HG03045 (cell line): ENCODE measurements at regions not wholly inside any gene's neighbourhood (a gene's known extent, or its start where the extent isn't known, plus 50 kb on each side); places are given as distances from the start of the nearest gene placed in this dataset.

Source experiments
- ATAC-seq: cut with Tn5 transposase; IDR thresholded peaks from one replicate; pipeline ENCODE4 v1.9.1; 2021; ENCODE audit warnings: mild to moderate bottlenecking, moderate library complexity; ENCODE audit not compliant: unreplicated experiment

DNA sequence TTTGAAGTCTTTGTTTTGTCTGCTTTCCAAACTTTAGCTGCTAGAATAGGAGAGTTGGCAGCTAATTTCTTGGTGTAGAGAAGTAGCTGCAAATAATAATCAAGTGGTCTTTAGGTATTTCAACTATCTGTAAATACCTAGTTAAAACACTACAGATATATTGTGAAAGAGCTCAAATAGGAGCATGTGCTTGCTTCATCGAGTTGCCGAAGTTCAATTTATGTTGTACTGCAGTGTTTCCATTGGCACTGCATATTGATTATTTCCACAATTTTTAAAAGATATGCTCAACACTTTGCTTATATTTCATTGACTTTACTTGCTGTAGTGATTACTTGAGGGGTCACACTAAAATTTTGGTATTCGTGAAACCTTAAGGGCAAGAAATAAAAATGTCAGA is 131.6 kb upstream of the BMP4 start:
- ATAC-seq = no peak

DNA sequence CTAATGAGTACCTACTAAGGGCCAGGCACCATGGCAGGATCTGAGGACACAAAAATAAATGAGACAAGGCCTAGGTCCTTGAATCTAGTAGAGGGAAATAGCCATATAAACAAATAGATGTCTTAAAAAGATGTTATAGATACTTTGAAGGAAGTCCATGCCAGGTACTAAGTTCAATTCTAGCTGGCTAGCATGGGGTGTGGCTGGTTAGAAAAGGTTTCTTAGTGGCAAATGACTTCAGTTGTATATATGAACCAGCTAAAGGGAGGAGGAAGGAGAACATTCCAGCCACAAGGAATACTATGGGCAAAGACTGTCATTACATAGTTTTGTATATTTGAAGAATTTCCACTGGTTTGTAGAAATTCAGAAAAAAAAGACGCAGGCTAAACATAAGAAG is 133.6 kb upstream of the BMP4 start:
- ATAC-seq = no peak

DNA sequence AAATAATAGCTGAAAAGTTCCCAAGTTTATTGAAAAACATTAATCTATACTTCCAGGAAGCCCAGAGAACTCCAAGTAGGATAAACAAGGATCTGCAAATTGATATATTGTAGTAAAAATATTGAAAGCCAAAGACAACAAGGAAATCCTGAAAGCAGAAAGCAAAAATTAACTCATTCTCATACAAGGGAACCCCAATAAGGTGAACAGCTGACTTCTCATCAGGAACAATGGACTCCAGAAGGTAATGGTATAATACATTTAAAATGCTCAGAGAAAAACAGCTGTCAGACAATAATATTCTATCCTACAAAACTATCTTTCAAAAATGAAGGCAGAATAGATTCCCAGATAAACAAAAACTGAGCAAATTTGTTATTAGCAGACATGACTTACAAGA is 138.1 kb upstream of the BMP4 start:
- ATAC-seq = no peak

DNA sequence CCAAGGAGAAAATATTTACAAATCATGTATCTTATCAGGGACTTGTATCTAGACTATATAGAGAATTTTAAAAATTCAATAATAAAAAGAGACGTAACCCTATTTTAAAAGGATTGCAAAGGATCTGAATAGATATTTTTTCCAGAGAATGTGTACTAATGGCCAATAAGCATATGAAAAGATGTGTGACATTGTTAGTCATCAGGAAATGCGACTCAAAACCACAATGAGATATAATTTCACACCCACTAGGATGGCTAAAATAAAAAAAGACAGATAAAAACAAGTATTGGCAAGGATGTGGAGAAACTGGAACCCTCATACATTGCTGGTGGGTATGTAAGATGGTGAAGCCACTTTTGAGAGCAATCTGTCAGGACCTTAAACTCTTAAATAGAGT is 141.9 kb upstream of the BMP4 start:
- no peak for ATAC-seq

DNA sequence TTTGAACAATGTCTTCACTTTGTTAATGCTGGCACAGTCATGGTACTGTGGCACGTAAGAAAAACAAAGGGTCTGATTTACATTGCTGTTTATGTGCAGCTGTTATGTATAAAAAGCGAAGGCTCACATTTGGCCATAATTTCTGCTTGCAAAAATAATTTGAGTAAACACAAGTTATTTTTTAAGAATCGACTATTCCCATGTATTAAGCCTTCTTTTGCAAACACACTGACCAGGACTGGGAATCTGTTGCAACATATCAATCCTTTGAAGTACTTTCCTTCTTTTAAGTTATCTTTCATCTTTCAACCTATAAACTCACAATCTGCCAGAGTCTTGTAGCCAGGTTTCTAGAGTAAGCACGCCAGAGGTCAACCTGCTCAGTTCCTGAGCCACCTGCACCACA is 145.4 kb upstream of the BMP4 start:
- no peak for ATAC-seq

DNA sequence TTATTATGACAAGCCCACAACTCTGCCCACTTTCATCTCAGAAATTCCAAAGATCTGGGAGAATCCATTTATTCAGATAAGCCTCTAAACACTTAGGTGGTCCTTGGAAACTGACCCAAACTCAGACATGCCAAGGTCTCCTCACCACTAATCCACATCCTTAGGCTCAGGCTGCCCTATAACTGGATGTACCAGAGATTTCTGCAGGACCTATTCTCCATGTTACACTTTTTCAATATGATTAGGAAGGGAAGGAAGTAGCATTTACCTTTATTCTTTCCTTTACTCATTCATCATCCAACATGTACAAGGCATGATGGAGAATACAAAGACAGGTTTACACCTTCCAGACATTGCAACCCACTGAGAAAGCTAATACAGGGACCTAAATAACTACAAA is 145.9 kb upstream of the BMP4 start:
- ATAC-seq = no peak

DNA sequence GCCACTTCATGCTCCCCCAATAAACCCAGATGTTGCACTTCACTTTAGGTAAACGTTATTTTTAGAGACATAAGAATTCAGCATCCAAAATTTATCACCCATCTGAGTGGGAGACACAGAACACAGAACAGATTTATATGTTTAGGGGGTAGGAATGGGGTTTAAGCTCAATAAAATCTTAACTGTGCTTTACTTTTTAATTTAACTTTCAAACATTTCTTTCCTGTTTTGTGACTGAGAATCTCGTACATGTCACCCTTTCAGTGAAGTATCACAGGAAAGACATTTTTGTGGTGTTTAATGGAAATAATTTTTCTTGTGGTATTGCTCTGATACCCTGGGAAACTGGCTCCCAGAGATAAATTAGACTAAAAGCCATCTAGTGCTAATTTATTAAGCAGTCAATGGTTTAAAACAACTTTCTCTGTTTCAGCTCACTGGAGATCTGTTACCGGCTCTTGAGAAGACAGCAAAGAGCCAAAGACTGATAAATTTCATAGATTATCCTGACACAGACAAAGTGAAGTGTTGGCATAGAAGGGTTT is 148.0 kb upstream of the BMP4 start:
- no peak for ATAC-seq

DNA sequence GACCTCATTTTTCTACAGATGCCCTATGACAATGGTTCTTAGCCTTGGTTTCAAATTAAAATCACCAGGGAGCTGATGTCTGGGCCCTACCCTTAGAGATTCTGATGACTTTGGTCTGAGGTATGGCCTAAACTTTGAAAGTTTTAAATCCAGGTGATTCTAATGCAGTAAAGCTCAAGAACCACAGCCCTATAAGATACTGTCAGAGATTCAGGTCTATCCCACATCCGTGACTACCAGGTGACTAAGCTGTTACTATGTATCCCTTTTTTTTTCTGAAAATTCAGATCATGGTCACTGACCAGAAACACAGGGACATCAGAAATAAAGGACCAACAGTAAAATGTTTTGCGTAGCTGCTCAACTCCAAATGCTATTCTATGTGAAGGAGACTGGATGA is 148.8 kb upstream of the BMP4 start:
- ATAC-seq = no peak

DNA sequence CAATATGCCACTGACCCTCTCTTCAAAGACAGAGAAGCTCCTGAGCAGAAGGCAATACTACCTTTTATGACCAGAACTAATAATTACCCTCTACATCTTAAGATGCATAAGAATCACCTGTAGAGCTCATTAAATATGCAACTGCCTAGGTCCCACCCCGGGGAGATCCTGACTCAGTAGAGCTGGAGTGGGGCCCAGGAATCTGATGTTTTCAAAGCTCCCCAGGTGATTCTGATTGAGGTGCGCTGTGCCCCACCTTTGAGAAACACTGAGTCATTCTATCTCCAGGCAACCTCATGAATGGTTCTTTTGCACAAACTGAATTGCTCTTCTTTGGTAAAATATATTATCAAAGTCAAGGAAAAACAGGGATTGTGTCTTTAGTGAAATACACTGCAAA is 149.3 kb upstream of the BMP4 start:
- no peak for ATAC-seq

DNA sequence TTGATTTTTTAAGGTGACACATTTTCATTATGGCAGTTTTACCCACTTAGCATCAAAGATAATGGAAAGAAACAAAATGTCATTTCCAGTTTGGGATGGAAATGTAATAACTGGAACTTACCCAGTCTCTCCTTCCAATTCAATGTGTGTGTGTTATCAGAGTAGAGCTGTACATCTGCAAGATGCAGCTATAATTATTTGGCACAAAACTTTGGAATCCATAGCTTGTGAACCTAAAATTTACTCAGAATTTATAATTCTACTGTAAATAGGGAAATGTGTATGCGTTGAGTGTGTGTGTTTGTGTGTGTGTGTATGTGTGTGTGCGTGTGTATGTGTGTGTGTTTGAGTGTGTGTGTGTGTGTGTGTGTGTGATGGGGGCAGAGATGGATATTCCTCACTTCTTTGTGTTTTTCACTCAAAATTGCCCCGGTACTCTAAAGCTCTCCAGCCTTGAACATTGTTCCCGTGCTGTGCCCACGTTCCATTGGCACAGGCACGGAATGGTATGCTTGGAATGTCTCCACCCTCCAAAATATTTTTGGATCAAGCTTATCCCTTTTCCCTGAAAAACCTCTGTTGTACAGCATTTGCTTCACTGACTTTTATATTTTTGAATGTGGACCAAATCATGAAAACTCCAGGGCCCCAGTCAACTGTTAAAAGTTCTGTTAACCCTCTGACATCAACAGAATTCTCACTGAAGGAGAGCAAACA is 150.2 kb upstream of the BMP4 start:
- no peak for ATAC-seq

DNA sequence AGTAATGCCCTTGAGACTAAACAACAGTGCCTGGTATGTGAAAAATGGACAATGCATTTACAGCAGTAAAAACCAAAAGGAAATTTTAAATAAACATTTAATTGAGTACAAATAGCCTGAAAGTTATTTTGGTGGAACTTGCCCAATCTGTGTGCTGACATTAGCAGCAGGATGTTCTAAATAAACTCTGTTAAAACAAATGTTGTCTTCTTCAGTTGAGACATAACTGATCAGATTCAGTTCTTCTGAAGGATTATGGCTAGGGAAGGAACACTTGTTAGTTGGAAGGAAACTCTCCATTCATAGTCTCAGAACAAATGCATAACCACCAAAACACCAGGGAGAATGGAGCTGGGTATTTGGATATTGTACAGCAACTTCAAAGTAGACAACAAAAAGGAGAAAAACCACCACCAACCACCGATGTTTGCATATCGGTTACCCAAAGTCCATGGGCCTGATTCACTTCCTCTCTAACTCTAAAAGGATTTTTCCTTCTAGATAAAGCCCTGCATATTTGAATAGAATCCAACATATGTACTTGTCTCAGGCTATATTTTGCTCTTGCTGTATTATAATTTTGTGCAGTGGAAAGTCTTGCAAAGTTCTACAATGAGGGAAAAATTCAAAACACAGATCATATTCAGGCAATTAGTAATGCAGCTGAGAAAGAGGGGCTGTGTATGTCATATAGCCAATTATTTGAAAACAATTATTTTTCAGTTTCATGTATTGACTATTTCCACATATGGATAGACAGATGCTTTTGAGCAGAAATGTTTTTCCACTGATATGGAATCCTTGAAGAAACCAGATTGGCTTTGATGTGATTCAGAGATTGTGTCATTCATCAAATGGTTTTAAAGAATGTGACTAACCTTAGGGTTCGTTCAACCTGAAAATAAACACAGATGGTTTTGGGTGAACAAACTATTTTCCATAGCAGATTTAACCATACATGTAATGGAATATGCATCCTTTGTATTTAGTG is 152.2 kb upstream of the BMP4 start:
- ATAC-seq = no peak

DNA sequence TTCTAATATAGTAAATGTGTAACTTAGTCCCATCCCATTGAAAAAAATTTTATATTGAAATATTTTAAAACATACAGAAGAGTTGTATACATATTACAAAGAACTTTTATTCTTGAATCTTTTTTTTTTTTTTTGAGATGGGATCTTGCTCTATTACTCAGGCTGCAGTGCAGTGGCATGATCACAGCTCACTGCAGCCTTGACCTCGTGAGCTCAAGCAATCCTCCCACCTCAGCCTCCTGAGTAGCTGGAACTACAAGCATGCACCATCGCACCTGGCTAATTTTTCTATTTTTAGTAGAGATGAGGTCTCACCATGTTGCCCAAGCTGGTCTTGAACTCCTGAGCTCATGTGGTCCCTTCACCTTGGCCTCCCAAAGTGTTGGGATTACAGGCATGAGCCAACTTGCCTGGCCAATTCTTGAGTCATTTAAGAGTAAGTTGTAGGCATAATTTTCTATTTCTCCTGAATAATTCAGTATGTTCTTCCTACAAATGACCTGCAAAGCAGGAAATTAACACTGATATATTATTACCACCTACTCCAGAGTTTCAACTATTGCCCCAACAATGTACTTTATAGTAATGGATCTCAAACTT is 153.0 kb upstream of the BMP4 start:
- ATAC-seq = no peak

DNA sequence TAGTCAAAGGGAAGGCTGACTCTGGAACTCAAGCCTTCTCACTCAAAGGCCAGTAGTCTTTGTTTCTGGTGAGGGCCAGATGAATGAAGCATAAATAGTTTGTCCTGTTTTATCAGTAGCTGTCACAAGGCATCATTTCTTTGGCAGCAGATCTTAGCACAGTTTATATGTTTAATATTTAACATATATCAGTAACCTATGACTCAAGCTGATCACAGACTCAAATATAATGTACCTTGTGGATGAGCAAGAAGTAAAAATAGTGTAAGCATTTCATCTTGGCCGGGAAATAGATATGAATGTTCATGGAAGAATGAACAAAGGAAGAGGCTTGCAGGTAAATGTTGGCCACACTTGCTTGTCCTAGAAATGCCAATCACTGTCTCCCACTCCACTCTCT is 158.3 kb upstream of the BMP4 start:
- no peak for ATAC-seq

DNA sequence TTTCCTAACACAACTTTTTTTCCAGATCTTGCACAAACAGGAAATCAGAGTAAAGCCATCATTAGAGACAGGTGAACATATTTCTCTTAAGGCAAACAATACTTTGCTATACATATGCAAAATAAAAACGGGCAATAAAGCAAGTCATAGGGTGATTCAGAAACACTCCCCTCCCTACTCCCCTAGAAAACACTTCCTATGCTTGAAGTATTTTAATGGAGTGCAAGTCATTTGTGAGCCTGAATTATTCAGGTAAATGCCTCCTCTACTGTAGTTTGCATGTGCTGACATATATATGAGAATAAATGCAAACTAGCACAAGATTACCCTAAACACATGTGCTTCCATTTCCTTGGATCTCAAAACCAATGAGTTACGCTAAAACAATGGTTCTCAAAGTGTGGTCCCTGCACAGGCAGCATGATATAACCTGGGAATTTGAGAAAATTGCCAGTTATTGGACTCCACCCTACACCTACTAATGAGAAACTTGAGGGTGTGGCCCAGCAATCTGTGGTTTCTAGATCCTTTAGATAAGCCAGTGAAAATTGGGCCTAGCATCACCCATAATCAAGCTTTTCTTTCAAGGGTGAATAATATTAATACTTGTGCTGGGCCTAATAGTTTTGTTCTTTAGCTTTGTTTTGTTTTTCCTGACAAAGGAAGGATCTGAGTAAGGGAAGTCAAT is 159.7 kb upstream of the BMP4 start:
- no peak for ATAC-seq

DNA sequence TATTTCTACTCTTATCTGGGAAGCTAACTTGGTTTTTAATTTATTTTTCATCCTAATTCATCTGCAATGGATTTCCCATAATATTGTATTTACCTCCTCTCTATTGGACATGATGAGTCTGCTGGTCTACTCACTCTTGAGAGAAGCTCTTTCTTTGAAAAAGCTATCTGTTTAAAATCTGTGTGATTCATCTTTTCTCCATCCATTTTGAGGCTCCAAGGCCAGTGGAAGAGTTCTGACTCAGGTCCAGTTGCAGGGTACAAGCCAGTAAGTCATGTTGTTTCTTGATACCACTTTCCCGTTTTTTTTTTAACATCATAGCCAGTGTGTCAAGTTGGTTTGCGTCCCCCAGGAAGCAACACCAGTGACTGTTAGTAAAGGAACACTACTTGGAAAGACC is 160.3 kb upstream of the BMP4 start:
- no peak for ATAC-seq

DNA sequence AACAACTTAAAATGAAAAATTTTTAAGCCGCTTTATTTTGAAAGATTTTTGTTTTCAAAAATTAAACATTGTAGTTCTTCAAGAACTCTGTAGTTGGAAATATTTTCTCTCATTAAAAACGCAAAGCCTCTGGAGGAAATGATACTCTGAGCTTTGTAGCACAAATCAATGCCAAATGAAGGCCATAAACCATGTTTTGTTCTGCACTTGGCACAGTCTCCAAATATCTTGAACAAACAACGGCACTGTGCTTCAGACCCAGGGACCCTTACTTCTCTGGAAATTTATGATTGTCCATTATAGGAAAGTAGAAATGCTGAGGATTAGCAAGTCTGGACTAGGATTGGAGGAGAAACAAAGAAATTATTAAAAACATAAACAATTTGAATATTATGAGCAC is 160.8 kb upstream of the BMP4 start:
- no peak for ATAC-seq

DNA sequence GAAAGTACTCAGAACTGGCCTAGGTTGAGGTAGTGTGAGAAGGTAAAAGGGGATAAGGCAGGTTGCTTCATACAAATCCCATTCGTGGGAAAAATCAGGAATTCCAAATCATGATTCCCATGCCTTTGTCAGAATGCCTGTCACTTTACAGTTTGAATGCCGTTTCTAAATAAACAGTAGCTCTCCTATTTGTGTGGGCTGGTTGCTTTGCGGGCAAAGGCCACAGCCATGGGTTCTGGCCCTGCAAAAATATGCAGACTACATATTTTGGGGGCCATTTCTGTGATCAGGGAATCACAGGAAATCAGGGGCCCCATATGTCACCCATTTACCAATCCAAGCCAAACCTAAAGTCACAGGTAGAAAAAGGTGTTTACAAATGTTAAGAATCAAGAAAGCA is 161.3 kb upstream of the BMP4 start:
- no peak for ATAC-seq

DNA sequence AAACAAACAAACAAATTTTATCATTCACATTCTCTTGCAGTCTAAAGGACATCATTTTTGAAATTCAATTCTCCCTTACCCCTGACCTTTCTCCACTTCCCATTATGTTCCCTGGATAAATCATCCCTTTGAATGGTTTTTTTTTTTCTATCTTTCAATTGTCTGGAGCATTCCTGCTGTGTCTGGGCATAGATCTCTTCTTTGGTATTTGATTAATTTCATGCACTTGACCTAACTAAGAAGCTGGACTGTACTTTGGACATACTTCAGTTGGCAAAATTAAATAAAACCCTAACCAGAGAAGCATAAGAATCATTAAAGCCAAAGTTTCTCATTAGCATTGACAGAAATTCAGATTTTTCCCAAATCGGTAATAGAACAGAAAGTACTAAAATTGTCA is 163.6 kb upstream of the BMP4 start:
- ATAC-seq = no peak

DNA sequence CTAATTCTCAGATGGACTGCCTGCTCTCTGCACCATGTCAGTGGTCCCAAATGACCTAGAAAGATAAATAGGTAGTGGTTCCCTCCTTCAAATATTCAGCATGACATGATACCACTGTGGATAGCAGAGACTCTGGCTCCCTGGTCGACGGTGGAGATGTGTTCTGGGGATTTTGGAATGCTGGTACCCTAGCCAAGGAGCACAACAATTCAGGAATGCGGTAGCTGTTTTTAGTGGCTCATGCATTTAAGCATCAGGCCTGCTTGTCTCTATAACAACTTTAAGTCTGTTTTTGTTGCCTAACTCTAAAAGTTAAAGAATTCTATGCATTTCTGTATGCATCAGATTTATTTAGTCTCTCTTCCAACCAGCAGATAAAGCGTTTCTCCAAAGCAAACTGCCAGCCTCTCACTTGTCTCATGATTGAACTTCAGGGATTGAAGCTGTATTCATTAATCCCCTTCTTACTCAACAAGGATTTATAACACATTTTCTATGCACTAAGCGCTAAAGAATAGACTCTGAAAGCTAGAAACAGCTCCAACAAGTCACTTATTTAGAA is 164.9 kb upstream of the BMP4 start:
- ATAC-seq = no peak

DNA sequence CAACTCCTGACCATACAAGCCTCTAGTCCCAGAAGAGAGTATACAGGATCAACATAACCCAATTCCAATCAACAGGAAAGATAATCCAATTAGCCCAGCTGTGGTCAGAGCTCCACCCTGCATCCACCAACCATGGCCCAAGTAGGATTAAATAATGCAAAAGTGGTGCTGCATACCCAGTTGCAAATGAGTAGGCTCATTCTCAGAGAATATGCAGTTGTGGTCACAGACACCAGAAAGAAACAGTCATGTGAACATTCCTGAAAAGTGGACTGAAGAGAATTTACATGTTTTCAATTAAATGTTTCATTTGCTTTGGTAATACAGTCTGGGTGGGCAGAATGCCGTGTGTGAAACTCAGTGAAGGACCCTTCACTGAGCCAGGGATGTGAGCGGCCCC is 167.2 kb upstream of the BMP4 start:
- no peak for ATAC-seq

DNA sequence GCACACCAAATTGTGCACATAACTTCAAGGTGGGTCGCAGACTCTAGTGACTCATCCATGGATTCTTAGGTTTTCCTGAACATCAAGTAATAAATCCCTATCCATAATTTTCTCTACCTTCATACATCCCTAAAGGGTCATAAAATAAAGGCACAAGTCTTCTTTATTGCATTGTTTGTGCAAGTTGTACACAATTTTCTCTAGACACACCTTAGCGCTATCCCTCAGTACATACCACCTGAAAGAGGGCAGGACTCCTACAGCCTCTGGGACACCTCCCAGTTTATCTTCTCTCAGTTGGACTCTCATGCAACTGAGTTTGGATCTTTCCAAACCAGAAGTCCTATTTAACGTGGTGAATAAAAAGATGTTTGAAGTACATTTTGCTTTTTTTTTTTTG is 168.5 kb upstream of the BMP4 start:
- ATAC-seq = no peak
